DMS79 treated with DMSO at 0.1 percent for 48 hours (cell line): ENCODE measurements at regions not wholly inside any gene's neighbourhood (a gene's known extent, or its start where the extent isn't known, plus 50 kb on each side); places are given as distances from the start of the nearest gene placed in this dataset.

ENCODE experiments used
- DNase-seq: peaks from one replicate; lab custom pipeline; 2025; lab: John Stamatoyannopoulos, UW

- no peak for DNase-seq
Measured at GRCh38 chr2:48107326-48107925, 201.1 kb upstream of the FBXO11 start.

DNA sequence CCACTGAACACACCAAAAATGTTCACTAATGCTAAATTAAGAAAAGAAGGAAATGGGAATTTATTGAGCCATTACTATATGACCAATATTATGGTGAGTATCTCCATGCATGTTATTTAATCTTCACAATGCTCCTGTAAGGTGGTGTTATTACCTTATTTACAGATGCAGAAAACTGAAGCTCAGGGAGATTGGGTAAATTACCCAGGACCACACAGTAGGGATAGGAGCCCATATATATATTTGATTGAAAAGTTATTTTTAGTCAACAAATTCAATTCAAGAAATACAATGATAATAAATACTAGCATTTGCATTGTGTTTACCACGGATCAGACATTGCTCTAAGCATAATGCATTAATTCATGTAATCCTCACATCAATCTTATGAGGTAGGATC lies 202.2 kb upstream of the FBXO11 start:
- DNase-seq = no peak

DNA sequence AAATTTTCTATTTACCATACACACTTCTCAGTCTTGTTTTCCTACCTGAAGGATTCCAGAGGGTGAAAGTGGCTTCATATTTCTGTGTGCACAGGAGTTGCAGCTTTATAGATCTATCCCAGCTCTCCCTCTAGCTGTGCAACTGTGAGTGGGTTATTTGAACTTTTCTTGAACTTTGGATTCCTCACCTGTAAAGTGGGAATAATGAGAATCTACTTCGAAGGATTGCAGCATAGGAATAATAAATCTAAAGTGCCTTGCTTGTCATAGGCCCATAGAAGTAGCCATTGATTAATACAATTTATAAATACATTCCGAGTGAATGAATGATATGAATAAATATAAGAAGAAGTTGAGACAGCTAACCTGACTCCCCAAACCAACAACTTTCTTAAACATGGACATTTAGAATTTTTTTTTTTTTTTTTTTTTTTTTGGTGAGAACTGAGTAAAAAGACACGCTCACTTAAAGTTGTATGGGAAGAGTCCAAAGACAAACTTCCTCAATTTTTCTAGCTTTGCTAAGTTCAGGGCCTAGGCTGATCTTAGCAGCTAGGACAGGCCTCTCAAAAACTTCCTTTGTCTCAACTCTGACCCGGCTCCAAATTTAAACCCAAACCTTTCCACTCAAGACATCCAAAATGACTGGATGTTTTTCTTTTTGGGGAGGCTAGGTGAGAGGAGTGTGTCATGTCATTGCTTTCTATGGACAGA lies 203.3 kb upstream of the FBXO11 start:
- no peak for DNase-seq

DNA sequence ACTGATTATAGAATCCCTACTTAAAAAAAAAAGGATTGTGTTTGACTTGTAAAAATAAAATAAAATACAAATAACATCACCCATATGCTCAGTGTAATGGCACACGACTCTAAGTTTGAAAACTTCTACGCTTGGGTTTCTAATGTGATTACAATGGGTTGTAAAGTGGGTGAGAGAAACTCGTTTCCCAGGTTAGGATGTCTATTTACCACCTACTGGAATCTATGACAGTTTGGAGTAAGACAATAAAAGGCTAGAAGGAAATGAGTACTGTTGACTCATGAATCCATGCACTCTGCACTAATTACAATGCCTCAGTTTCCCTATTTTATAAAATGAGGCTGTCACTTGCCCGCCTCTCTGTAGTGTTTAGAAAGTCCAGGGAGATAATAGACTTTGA lies 204.0 kb upstream of the FOXN2 start:
- no peak for DNase-seq

- no peak for DNase-seq
Measured at GRCh38 chr2:48112911-48113680, 201.4 kb upstream of the FOXN2 start.

DNA sequence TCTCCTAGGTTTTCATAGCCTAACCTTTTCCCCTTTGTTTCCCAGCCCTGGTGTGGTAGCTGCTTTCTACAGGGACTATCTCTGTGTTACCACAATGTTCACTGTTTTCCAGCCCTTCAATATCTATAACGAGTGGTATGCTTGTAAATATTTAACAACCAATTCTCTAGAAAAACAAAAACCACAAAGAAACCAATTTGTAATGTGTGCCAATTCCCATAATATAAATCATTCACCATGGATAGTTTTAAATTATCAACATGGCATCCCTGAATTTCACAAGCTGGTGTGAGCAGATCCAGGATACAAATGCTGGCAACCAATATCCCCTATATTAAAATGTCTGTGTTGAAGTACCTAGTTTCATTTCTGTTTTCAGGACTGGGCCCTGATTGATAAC lies 200.7 kb upstream of the FOXN2 start:
- no peak for DNase-seq

DNA sequence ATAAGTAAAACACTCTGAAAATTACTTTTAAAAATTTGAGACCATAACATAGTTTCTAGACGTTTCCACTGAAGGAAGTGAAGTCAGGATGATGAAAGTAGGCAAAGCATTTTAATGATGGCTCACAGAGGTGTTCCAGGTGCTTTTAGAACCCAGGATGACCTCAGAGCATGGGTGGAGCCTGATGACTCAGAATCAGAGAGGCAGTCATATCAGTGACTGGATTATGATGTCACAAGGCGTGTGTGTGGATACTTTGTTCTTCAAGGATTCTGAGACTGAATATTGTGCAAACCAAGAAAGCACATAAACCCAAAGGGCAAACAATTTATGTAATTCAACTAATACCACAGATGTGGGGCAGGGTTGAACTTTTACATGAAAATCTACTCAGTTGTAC lies 200.2 kb upstream of the FOXN2 start:
- DNase-seq = no peak

- no peak for DNase-seq
Measured at GRCh38 chr2:48116497-48116896, 198.0 kb upstream of the FOXN2 start.

DNA sequence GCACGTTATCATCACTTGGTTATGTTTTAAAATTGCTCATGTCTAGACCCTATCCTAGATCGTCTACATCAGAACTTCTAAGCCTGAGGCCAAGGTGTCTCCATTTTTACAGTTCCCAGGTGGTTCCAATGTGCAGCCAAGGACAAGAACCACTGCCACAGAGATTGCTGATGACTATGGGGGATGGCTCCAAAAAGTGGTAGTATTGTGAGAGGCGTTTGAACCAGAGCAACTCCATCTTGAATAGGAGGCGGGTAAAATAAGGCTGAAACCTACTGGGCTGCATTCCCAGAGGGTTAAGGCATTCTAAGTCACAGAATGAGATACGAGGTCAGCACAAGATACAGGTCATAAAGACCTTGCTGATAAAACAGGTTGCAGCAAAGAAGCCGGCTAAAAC lies 195.6 kb upstream of the FOXN2 start:
- no peak for DNase-seq

DNA sequence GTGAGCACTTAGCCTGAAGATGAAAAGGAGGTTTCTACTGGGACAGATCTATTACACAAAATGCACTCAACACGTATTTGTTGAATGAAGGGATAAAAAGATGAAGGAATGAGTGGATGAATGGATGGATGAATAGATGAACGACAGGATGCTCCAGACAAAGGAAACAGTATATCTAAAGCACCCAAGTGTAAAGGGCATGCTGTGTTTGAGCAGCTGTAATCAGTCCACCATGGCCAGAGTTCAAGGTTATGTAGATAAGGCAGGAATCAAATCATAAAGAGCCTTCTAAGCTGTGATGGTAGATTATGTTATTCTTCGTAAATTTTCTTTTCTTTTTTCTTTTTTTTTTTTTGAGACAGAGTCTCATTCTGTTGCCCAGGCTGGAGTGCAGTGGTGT lies 194.4 kb upstream of the FOXN2 start:
- DNase-seq = no peak

DNA sequence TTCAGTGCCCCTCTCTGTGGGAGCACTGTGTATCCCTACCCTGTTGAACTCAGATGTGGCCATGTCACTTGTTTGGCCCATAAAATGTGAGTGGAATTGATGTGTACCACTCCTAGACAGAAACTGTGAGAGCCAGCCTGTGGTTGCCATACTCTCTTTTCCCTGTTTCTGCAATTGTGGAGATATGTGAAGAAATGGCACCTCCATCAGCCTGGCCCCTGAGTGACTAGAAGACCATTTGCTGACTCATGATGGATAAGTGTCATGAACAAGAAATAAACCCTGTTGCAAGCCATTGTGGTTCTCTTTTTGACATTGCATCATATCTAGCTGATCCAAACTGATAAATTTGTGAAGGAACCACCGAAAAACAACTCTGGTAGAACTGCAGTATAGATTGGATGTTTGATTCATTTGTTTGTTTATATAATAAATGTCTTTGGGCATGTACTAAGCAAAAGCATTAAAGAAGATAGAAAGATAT lies 193.7 kb upstream of the FOXN2 start:
- no peak for DNase-seq

GRCh38 chr2:48122166-48122565 lies 192.3 kb upstream of the FOXN2 start:
- DNase-seq = no peak

DNA sequence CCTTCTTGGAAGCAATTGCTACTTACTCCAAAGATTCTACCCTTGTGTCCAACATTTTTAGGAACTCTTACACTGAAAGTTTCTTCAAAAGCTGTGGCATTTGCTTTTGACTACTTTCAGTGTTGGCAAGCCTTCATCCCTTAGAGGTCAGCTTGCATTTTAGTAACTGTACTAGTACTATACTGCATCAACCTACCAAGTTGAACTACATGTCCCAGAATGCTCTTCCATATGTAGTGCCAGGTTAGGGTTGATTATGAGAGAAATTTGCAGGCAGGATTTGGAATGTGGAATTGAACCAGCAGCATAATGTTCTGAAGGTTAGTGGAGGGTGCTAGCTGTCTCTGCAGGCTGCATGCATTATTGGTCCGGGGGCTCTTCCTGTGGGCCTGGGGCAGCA lies 189.9 kb upstream of the FOXN2 start:
- no peak for DNase-seq

- no peak for DNase-seq
Measured at GRCh38 chr2:48126162-48126561, 188.3 kb upstream of the FOXN2 start.

GRCh38 chr2:48127612-48128191 lies 186.8 kb upstream of the FOXN2 start:
- no peak for DNase-seq

DNA sequence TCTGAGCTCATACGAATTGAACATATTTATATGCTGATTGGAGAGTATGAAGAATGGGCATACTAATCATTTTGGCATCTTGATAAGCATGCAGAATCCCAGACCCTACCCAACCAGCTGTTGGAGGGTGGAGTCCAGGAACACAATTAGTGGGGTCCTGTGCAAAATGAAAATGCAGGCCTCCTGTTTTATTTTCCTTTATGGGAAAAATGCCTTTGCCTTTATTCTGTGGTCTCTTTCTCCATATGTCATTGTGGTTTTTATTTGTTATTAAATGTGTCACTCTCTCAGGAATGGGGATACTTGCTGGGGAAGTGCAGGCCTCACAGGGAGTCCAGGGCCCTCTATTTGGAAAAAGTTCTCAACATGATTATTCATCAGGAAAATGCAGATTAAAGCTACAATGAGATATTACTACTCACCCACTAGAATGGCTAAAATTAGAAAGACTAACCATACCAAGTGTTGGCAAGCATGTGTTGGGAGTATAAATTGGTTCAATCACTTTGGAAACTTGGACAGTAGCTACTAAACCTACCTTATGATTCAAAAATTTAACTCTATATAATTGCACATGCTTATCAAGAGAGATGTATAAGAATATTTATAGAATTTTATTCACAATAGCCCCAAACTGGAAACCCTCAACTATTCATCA lies 185.1 kb upstream of the FOXN2 start:
- DNase-seq = no peak

DNA sequence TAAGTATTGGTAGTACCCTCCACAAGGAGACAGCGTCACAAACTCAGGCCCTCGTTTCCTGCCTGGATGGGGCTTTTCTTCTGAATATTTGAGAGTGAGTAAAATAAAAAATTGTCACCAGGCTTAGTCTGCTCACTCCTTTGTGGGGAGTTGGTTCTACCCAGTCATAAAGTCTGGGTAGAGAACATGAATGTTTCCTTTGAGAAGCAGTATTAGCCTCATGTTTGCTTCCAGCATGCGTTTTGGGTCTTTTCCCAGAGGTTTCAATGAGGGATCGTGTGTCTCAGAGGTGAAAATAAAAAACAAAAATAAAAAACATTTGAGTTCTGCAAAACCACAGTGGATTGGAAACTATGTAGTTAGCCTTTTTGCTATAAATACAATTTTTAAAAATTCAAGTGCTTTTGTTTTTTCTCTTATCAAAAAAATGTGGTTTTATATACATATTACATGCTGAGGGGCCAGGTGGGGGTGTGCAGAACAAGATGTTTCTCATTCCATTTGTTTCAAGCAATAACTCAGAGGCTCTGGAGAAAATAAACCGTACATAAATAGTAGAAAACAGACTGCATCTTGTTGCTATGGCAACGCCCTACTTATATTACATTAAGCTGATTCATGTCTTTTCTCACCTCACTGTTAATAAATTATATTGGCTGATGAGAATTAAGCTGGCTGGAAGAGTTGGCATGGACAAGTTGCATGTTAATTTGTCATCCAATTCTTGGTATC lies 182.8 kb upstream of the FOXN2 start:
- DNase-seq = peak; percentile 9

GRCh38 chr2:48132271-48132625 lies 182.2 kb upstream of the FOXN2 start:
- no peak for DNase-seq

DNA sequence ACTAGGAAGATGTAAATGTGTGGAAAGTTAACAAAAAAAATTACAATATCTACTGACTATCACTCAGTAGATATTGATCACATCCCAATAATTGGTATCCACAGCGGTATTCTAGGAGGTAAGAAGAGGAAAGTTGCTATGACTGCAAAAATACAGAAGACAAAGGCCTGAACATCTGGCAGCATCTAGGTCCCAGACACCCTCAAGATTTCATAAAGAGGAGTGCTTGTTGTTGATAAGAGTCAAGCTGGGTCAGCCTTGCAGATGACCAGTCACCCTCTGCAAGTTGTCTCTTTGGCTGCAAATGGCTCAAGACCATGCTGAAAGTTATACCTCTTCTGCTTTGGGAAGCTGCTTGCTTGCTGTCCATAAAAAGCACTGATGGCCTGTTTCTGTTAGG lies 179.8 kb upstream of the FOXN2 start:
- DNase-seq = no peak

DNA sequence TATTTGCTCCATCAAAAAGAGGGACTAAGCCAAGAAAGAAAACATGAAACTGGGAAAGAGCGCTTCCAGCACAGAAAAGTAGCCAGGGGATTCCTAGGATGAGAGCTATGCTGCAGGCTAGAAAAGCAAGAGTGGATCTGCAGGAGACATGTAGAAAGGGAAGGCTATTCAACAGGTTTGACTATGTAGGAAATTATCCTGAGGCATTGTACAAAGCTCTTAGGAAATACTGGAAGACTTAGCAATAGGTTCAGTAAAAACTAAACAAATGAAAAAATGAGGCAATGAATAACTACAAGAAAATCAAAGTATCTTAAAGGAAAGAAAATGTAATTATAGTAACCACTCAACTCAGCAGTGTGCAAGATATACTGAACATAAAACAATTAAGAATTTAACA lies 178.7 kb upstream of the FOXN2 start:
- DNase-seq = no peak

GRCh38 chr2:48137829-48138228 lies 176.7 kb upstream of the FOXN2 start:
- DNase-seq = no peak

GRCh38 chr2:48138898-48139297 lies 175.6 kb upstream of the FOXN2 start:
- DNase-seq = no peak
